GM12878 (cell line): ENCODE measurements at regions not wholly inside any gene's neighbourhood (a gene's known extent, or its start where the extent isn't known, plus 50 kb on each side); places are given as distances from the start of the nearest gene placed in this dataset.

ENCODE experiments used
- ATAC-seq: fragments of 200-7000 bp; cut with Tn5 transposase; 3 replicates; pipeline ENCODE4 v1.9.1; 2020; ENCODE audit warnings: mild to moderate bottlenecking, moderate library complexity
- BruUV-seq: library from RNA; stranded (reverse); fragments of 400-500 nt; replicated peaks from 2 replicates; lab custom pipeline; 2021; lab: Mats Ljungman, UMichigan
- CTCF ChIA-PET: fragments of 300-600 bp; sonication (Branson Sonifier 250); formaldehyde crosslinking; extraction: SDS; loops from one replicate; lab custom pipeline; 2021; ENCODE audit warnings: inconsistent platforms; lab: Yijun Ruan, JAX
- POLR2A ChIA-PET: fragments of 350-600 bp; formaldehyde crosslinking; extraction: SDS; loops from one replicate; lab custom pipeline; 2021; ENCODE audit warnings: inconsistent platforms; lab: Charles Lee
- RAD21 ChIA-PET: fragments of 300-600 bp; sonication (Branson Sonifier 250); formaldehyde crosslinking; loops from one replicate; lab custom pipeline; 2023; ENCODE audit warnings: antibody characterized with exemption; ENCODE audit not compliant: unreplicated experiment; lab: Charles Lee
- SMC1A ChIA-PET: fragments of 300-600 bp; sonication (Branson Sonifier 250); formaldehyde crosslinking; loops from one replicate; lab custom pipeline; 2023; ENCODE audit not compliant: unreplicated experiment, uncharacterized antibody; lab: Charles Lee
- DNase-seq: peaks from one replicate; pipeline ENCODE4 v3.0.0-alpha.2; 2011; ENCODE audit warnings: low read depth, low spot score
- FAIRE-seq: peaks from 3 replicates; lab custom pipeline; 2011; peaks lifted over from hg19 to GRCh38; lab: Jason Lieb, UNC
- H2AFZ ChIP-seq: 2 replicates; pipeline ENCODE4 v1.6.0; 2011; ENCODE audit warnings: low read depth, low read length, control low read depth; ENCODE audit not compliant: control insufficient read depth
- H3K27ac ChIP-seq: 2 replicates; pipeline ENCODE4 v1.5.1; 2011; ENCODE audit warnings: control low read depth; ENCODE audit not compliant: control insufficient read depth, insufficient read depth
- H3K27me3 ChIP-seq, 2 experiments: replicated peaks in 1 of 2; 2 replicates each; pipeline versions ENCODE4 v1.6.0 to v1.6.1; 2011; ENCODE audit warnings: low read length in 1 of 2; ENCODE audit not compliant: control insufficient read depth in 2 of 2, insufficient read depth in 2 of 2
- H3K36me3 ChIP-seq, 2 experiments: 2 replicates each; pipeline ENCODE4 v1.5.1; 2011; ENCODE audit warnings: low read length in 1 of 2; ENCODE audit not compliant: control insufficient read depth in 2 of 2, insufficient read depth in 2 of 2
- H3K4me1 ChIP-seq: 2 replicates; pipeline ENCODE4 v1.6.1; 2011; ENCODE audit warnings: mild to moderate bottlenecking, low read length, moderate library complexity, mixed read lengths; ENCODE audit not compliant: control insufficient read depth, insufficient read depth
- H3K4me2 ChIP-seq: 2 replicates; pipeline ENCODE4 v1.6.0; 2011; ENCODE audit warnings: control low read depth; ENCODE audit not compliant: control insufficient read depth, insufficient read depth
- H3K4me3 ChIP-seq: fragments of 200-600 bp; sonication (generic); 2 replicates; pipeline ENCODE4 v1.5.1; 2016
- H3K79me2 ChIP-seq: 2 replicates; pipeline ENCODE4 v1.6.0; 2011; ENCODE audit warnings: low read length; ENCODE audit not compliant: control insufficient read depth, insufficient read depth
- H3K9ac ChIP-seq: 2 replicates; pipeline ENCODE4 v1.8.0; 2011; ENCODE audit warnings: low read length, control low read depth, mixed read lengths; ENCODE audit not compliant: control insufficient read depth, insufficient read depth
- H3K9me3 ChIP-seq: replicated peaks from 3 replicates; pipeline ENCODE4 v1.5.1; 2011; ENCODE audit warnings: mild to moderate bottlenecking, low read length; ENCODE audit not compliant: control insufficient read depth, insufficient read depth
- H4K20me1 ChIP-seq: 2 replicates; pipeline ENCODE4 v1.6.0; 2011; ENCODE audit not compliant: control insufficient read depth, insufficient read depth
- ATF2 ChIP-seq: IDR thresholded peaks from 2 replicates; pipeline ENCODE4 v1.6.1; 2012; ENCODE audit warnings: low read length, inconsistent platforms
- BACH1 ChIP-seq: fragments of 450-650 bp; IDR thresholded peaks from 2 replicates; pipeline ENCODE4 v1.6.1; 2017; ENCODE audit warnings: mild to moderate bottlenecking, borderline replicate concordance
- CBX3 ChIP-seq: fragments of 200-600 bp; sonication (generic); IDR thresholded peaks from 2 replicates; pipeline ENCODE4 v1.6.1; 2016; ENCODE audit warnings: low read depth, borderline replicate concordance
- CHD4 ChIP-seq: fragments of 200-600 bp; sonication (generic); IDR thresholded peaks from 2 replicates; pipeline ENCODE4 v1.6.1; 2016; ENCODE audit warnings: mild to moderate bottlenecking
- CTCF ChIP-seq, 3 experiments: IDR thresholded peaks in 2 of 3; conservative IDR thresholded peaks in 1 of 3; 2 replicates each; pipeline ENCODE4 v1.5.1; 2011; ENCODE audit warnings: low read depth in 3 of 3, low read length in 3 of 3, mild to moderate bottlenecking in 3 of 3, control low read depth in 2 of 3, moderate library complexity in 2 of 3, inconsistent platforms in 1 of 3, mixed read lengths in 1 of 3; ENCODE audit not compliant: control insufficient read depth in 2 of 3, insufficient read depth in 1 of 3; ENCODE audit errors: extremely low read depth in 1 of 3
- ELK1 ChIP-seq: IDR thresholded peaks from 2 replicates; pipeline ENCODE4 v1.6.1; 2012; ENCODE audit warnings: low read depth, low read length, improper control_type of control experiment
- EP300 ChIP-seq, 2 experiments: fragments of 150-350 bp in 1 of 2; IDR thresholded peaks; 2 replicates each; pipeline ENCODE4 v1.6.1; 2011 to 2012; ENCODE audit warnings: low read depth in 2 of 2, low read length in 2 of 2, borderline replicate concordance in 1 of 2, improper control_type of control experiment in 1 of 2, inconsistent platforms in 1 of 2; ENCODE audit not compliant: control insufficient read depth in 1 of 2
- HSF1 ChIP-seq: fragments of 150-350 bp; IDR thresholded peaks from 2 replicates; pipeline ENCODE4 v1.6.1; 2014; ENCODE audit warnings: mild to moderate bottlenecking, low read depth, low read length
- MTA2 ChIP-seq: fragments of 450-650 bp; IDR thresholded peaks from 2 replicates; pipeline ENCODE4 v1.6.1; 2016; ENCODE audit warnings: low read depth, mild to moderate bottlenecking, moderate library complexity
- MTA3 ChIP-seq: IDR thresholded peaks from 2 replicates; pipeline ENCODE4 v1.6.1; 2012; ENCODE audit warnings: low read length, inconsistent platforms, borderline replicate concordance
- MXI1 ChIP-seq: fragments of 150-350 bp; IDR thresholded peaks from 2 replicates; pipeline ENCODE4 v1.6.1; 2011; ENCODE audit warnings: low read depth, mild to moderate bottlenecking, inconsistent platforms, low read length, improper control_type of control experiment
- RELB ChIP-seq: fragments of 450-650 bp; IDR thresholded peaks from 2 replicates; pipeline ENCODE4 v1.6.1; 2017; ENCODE audit warnings: low read depth, mild to moderate bottlenecking, moderate library complexity
- SIX5 ChIP-seq: IDR thresholded peaks from 2 replicates; pipeline ENCODE4 v1.6.1; 2011; ENCODE audit warnings: mild to moderate bottlenecking, low read depth, low read length, moderate library complexity; ENCODE audit not compliant: severe bottlenecking
- SMARCA5 ChIP-seq: fragments of 450-650 bp; IDR thresholded peaks from 2 replicates; pipeline ENCODE4 v1.6.1; 2017; ENCODE audit warnings: mild to moderate bottlenecking
- TBL1XR1 ChIP-seq: IDR thresholded peaks from 2 replicates; pipeline ENCODE4 v1.6.1; 2012; ENCODE audit warnings: low read depth, low read length, improper control_type of control experiment
- WGBS: methylation state at CpG from one replicate; pipeline ENCODE4 v1.1.6; 2016; ENCODE audit warnings: low lambda C conversion rate; ENCODE audit not compliant: insufficient replicate concordance, insufficient coverage; ENCODE audit errors: missing lambda C conversion rate; 5-methylcytosine and 5-hydroxymethylcytosine counted together
- in situ Hi-C: fragments of 300-500 bp; cut with MboI; formaldehyde crosslinking; loops from 9 replicates; pipeline ENCODE4 v1.14.3; 2018; ENCODE audit warnings: mixed read lengths
- intact Hi-C: fragments of 100-400 bp; cut with micrococcal nuclease; formaldehyde crosslinking; loops from one replicate; pipeline ENCODE4 v1.14.2; 2022; ENCODE audit not compliant: unreplicated experiment

GRCh38 chr21:16522548-16522947 is 792.8 kb downstream of the USP25 start:
- no peaks in the 10 kb centered on the region for H3K79me2 ChIP-seq
- no peaks in the 10 kb centered on the region; the same call in 2 of the 3 replicates for H3K9me3 ChIP-seq
- DNase-seq = no peak
- H3K27ac ChIP-seq = no peak overlapping the region
- no peak for ATAC-seq
- FAIRE-seq = no peak
- no peaks in the 10 kb centered on the region for H3K4me1 ChIP-seq
- H3K4me2 ChIP-seq = no peak overlapping the region
- H3K27me3 ChIP-seq = no peaks in the 10 kb centered on the region
- H4K20me1 ChIP-seq = no peaks in the 10 kb centered on the region
- no peak overlapping the region for H3K9ac ChIP-seq
- ChIA-PET CTCF (no interaction called here), SMC1A (no interaction called here), POLR2A (no interaction called here), RAD21 (no interaction called here)
- intact Hi-C loops (no loop called here), in situ Hi-C loops (no loop called here)
- 46% methylated on average over 2 of the region's 2 CpGs for WGBS
- no peaks in the 10 kb centered on the region for H3K36me3 ChIP-seq
- no TSS peak for BruUV-seq
- TF ChIP-seq BACH1 (no peak), CBX3 (no peak), CHD4 (no peak), SMARCA5 (no peak), RELB (no peak), CTCF (IDR thresholded peaks at IDR 0.05 in 2 of 3, conservative IDR thresholded peaks at IDR 0.05 in 1 of 3; ENCODE audit: control insufficient read depth in 2 of 3, extremely low read depth in 1 of 3, insufficient read depth in 1 of 3, low read depth in 3 of 3, low read length in 3 of 3) (no peak), EP300 (IDR thresholded peaks at IDR 0.05; ENCODE audit: borderline replicate concordance in 1 of 2, control insufficient read depth in 1 of 2, low read depth in 2 of 2, low read length in 2 of 2) (no peak), MXI1 (no peak), MTA2 (no peak), ELK1 (no peak), MTA3 (no peak), TBL1XR1 (no peak), HSF1 (no peak), ATF2 (no peak), SIX5 (no peak)
- H3K4me3 ChIP-seq = no peak overlapping the region
- no peak overlapping the region for H2AFZ ChIP-seq
